K562 (cell line): ENCODE measurements at regions not wholly inside any gene's neighbourhood (a gene's known extent, or its start where the extent isn't known, plus 50 kb on each side); places are given as distances from the start of the nearest gene placed in this dataset.

Source experiments
- ATAC-seq: fragments of 200-7000 bp; cut with Tn5 transposase; 3 replicates; pipeline ENCODE4 v1.9.1; 2020; ENCODE audit warnings: moderate library complexity
- BruUV-seq: library from RNA; stranded (reverse); fragments of 400-500 nt; replicated peaks from 2 replicates; lab custom pipeline; 2021; lab: Mats Ljungman, UMichigan
- CTCF ChIA-PET: fragments of 300-600 bp; formaldehyde crosslinking; extraction: SDS; loops from one replicate; lab custom pipeline; 2021; ENCODE audit warnings: low intra/inter-chr PET ratio; lab: Yijun Ruan, JAX
- POLR2A ChIA-PET: fragments of 300-600, 350-650 bp; sonication (Branson Sonifier 250); formaldehyde crosslinking; extraction: SDS; loops from one replicate; lab custom pipeline; 2021; ENCODE audit warnings: antibody characterized with exemption, inconsistent platforms; lab: Yijun Ruan, JAX
- DNase-seq, 4 experiments: peaks; one replicate each; pipeline versions ENCODE4 v3.0.0 to v3.0.0-alpha.2; 2011 to 2018; ENCODE audit warnings: low spot score in 3 of 4, mixed read lengths in 3 of 4; ENCODE audit errors: extremely low read depth in 1 of 4
- FAIRE-seq: peaks from 2 replicates; lab custom pipeline; 2011; peaks lifted over from hg19 to GRCh38; lab: Jason Lieb, UNC
- H2AFZ ChIP-seq: 2 replicates; pipeline ENCODE4 v1.6.0; 2011; ENCODE audit warnings: low read depth, low read length, control low read depth, inconsistent platforms
- H3K27ac ChIP-seq: fragments of 200-600 bp; 3 replicates; pipeline ENCODE4 v1.8.0; 2011; ENCODE audit warnings: low read depth, mild to moderate bottlenecking, control low read depth, inconsistent platforms, low read length, moderate library complexity, mixed read lengths; ENCODE audit errors: extremely low read depth
- H3K27me3 ChIP-seq, 2 experiments: fragments of 300-600 bp in 1 of 2; 2 replicates in 1 of 2; 3 replicates in 1 of 2; pipeline versions ENCODE4 v1.6.0 to v1.8.0; 2011; ENCODE audit warnings: inconsistent platforms in 2 of 2, low read length in 2 of 2, mild to moderate bottlenecking in 1 of 2, mixed read lengths in 1 of 2, moderate library complexity in 1 of 2; ENCODE audit not compliant: control insufficient read depth in 2 of 2, insufficient read depth in 2 of 2
- H3K36me3 ChIP-seq: fragments of 300-600 bp; 3 replicates; pipeline ENCODE4 v1.8.0; 2011; ENCODE audit warnings: mild to moderate bottlenecking, low read length, inconsistent platforms; ENCODE audit not compliant: control insufficient read depth, insufficient read depth
- H3K4me1 ChIP-seq, 2 experiments: fragments of 200-600 bp in 1 of 2; replicated peaks in 1 of 2; 2 replicates in 1 of 2; 3 replicates in 1 of 2; pipeline versions ENCODE4 v1.5.1 to v1.8.0; 2011; ENCODE audit warnings: inconsistent platforms in 2 of 2, low read length in 2 of 2, mild to moderate bottlenecking in 1 of 2, mixed read lengths in 1 of 2, moderate library complexity in 1 of 2; ENCODE audit not compliant: control insufficient read depth in 2 of 2, insufficient read depth in 2 of 2
- H3K4me2 ChIP-seq: 2 replicates; pipeline ENCODE4 v1.6.1; 2011; ENCODE audit warnings: low read length, control low read depth, inconsistent platforms, mixed read lengths; ENCODE audit not compliant: insufficient read depth
- H3K4me3 ChIP-seq: fragments of 200-600 bp; sonication (generic), shearing (Covaris generic); 2 replicates; pipeline ENCODE4 v1.5.1; 2016; ENCODE audit warnings: control low read depth, inconsistent platforms
- H3K79me2 ChIP-seq: fragments of 200-600 bp; 3 replicates; pipeline ENCODE4 v1.8.0; 2011; ENCODE audit warnings: low read length, inconsistent platforms; ENCODE audit not compliant: control insufficient read depth, insufficient read depth
- H3K9ac ChIP-seq, 2 experiments: 2 replicates each; pipeline versions ENCODE4 v1.6.0 to v1.6.1; 2011; ENCODE audit warnings: low read depth in 2 of 2, low read length in 2 of 2, control low read depth in 1 of 2, inconsistent platforms in 1 of 2, mild to moderate bottlenecking in 1 of 2, mixed read lengths in 1 of 2; ENCODE audit not compliant: insufficient read depth in 1 of 2
- H3K9me1 ChIP-seq: one replicate; pipeline ENCODE4 v1.6.0; 2011; ENCODE audit warnings: inconsistent platforms, mild to moderate bottlenecking, low read length, moderate library complexity; ENCODE audit not compliant: control insufficient read depth, insufficient read depth
- H3K9me3 ChIP-seq: replicated peaks from 2 replicates; pipeline ENCODE4 v1.5.1; 2011; ENCODE audit warnings: low read depth, low read length, inconsistent platforms; ENCODE audit not compliant: control insufficient read depth, insufficient read depth
- H4K20me1 ChIP-seq: replicated peaks from 2 replicates; pipeline ENCODE4 v1.6.1; 2011; ENCODE audit warnings: low read length, inconsistent platforms, mixed read lengths; ENCODE audit not compliant: control insufficient read depth, insufficient read depth
- AFF1 ChIP-seq, 2 experiments: fragments of 450-650 bp; IDR thresholded peaks; 2 replicates each; pipeline ENCODE4 v1.6.1; 2018; ENCODE audit warnings: mild to moderate bottlenecking in 2 of 2, low read depth in 1 of 2; ENCODE audit not compliant: partially characterized antibody in 2 of 2
- CBFA2T2 ChIP-seq: fragments of 450-650 bp; conservative IDR thresholded peaks from 2 replicates; pipeline ENCODE4 v1.6.1; 2017; ENCODE audit warnings: mild to moderate bottlenecking
- GATAD2A ChIP-seq: fragments of 450-650 bp; IDR thresholded peaks from 2 replicates; pipeline ENCODE4 v1.6.1; 2017
- POU5F1 ChIP-seq: fragments of 150-350 bp; IDR thresholded peaks from 2 replicates; pipeline ENCODE4 v1.6.1; 2014; ENCODE audit warnings: borderline replicate concordance, low read length, low read depth, mild to moderate bottlenecking; ENCODE audit not compliant: partially characterized antibody
- RAD51 ChIP-seq: fragments of 450-650 bp; IDR thresholded peaks from 2 replicates; pipeline ENCODE4 v1.7.1; 2016; ENCODE audit warnings: low read depth, mild to moderate bottlenecking, borderline replicate concordance
- STAT5B ChIP-seq: fragments of 250-450 bp; sonication (Bioruptor Pico); IDR thresholded peaks from 2 replicates; pipeline ENCODE4 v1.8.0; 2021; ENCODE audit warnings: mild to moderate bottlenecking, inconsistent platforms
- TFE3 ChIP-seq: fragments of 450-650 bp; formaldehyde crosslinking; IDR thresholded peaks from 2 replicates; pipeline ENCODE4 v1.4.0; 2020; ENCODE audit warnings: mild to moderate bottlenecking, mixed read lengths
- WGBS: fragments of 100-300 bp; shearing (Covaris generic); methylation state at CpG from one replicate; pipeline ENCODE4 v1.1.6; 2016; ENCODE audit warnings: low coverage, mixed read lengths; ENCODE audit not compliant: insufficient coverage; ENCODE audit errors: missing lambda C conversion rate; 5-methylcytosine and 5-hydroxymethylcytosine counted together
- in situ Hi-C: fragments of 300-500 bp; cut with MboI; formaldehyde crosslinking; loops from 4 replicates; pipeline ENCODE4 v1.15.0; 2018; ENCODE audit warnings: inconsistent platforms, mixed read lengths
- intact Hi-C: fragments of 100-400 bp; cut with micrococcal nuclease; formaldehyde crosslinking; loops from 2 replicates; pipeline ENCODE4 v1.14.2; 2022
- TF ChIP-seq, protein P1 (sequence below): fragments of 450-650 bp; IDR thresholded peaks from 2 replicates; pipeline ENCODE4 v1.6.1; 2018; ENCODE audit not compliant: partially characterized antibody

GRCh38 chr16:6012716-6013115 lies 915.1 kb upstream of the EEF2KMT start:
- no peaks in the 10 kb centered on the region for H4K20me1 ChIP-seq
- intact Hi-C loops, result loop anchor here (10.0 kb wide), 1 partner anchor 632 kb away; no protein-coding TSS in a partner anchor
- ChIA-PET POLR2A (no interaction called here), CTCF (no interaction called here)
- H3K9me1 ChIP-seq, result no peaks in the 10 kb centered on the region
- H3K27me3 ChIP-seq, result no peaks in the 10 kb centered on the region
- no peaks in the 10 kb centered on the region for H3K36me3 ChIP-seq
- H3K9ac ChIP-seq, result no peak overlapping the region
- TF ChIP-seq TFE3 (CRISPR knock-in tag) (peak; percentile 88), RAD51 (peak; percentile 40; the same call in 1 of the 2 replicates), POU5F1 (no peak), AFF1 (IDR thresholded peaks at IDR 0.05; ENCODE audit: low read depth in 1 of 2, partially characterized antibody in 2 of 2) (no peak), STAT5B (CRISPR knock-in tag) (no peak), CBFA2T2 (0 out of 2 replicates have a peak, but pooled peaks have one; percentile 5), GATAD2A (no peak)
- TF ChIP-seq, protein P1, sequence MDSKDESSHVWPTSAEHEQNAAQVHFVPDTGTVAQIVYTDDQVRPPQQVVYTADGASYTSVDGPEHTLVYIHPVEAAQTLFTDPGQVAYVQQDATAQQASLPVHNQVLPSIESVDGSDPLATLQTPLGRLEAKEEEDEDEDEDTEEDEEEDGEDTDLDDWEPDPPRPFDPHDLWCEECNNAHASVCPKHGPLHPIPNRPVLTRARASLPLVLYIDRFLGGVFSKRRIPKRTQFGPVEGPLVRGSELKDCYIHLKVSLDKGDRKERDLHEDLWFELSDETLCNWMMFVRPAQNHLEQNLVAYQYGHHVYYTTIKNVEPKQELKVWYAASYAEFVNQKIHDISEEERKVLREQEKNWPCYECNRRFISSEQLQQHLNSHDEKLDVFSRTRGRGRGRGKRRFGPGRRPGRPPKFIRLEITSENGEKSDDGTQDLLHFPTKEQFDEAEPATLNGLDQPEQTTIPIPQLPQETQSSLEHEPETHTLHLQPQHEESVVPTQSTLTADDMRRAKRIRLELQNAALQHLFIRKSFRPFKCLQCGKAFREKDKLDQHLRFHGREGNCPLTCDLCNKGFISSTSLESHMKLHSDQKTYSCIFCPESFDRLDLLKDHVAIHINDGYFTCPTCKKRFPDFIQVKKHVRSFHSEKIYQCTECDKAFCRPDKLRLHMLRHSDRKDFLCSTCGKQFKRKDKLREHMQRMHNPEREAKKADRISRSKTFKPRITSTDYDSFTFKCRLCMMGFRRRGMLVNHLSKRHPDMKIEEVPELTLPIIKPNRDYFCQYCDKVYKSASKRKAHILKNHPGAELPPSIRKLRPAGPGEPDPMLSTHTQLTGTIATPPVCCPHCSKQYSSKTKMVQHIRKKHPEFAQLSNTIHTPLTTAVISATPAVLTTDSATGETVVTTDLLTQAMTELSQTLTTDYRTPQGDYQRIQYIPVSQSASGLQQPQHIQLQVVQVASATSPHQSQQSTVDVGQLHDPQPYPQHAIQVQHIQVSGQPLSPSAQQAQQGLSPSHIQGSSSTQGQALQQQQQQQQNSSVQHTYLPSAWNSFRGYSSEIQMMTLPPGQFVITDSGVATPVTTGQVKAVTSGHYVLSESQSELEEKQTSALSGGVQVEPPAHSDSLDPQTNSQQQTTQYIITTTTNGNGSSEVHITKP, result no peak
- BruUV-seq, result no TSS peak
- H3K9me3 ChIP-seq, result no peaks in the 10 kb centered on the region
- no peak for FAIRE-seq
- no peak for ATAC-seq
- H3K4me3 ChIP-seq, result no peak overlapping the region
- no peaks in the 10 kb centered on the region for H3K4me1 ChIP-seq
- in situ Hi-C loops, result no loop called here
- H3K27ac ChIP-seq, result no peak overlapping the region
- no peak overlapping the region for H2AFZ ChIP-seq
- H3K4me2 ChIP-seq, result no peak overlapping the region
- 0% methylated on average over 1 of the region's 1 CpG for WGBS
- H3K79me2 ChIP-seq, result no peaks in the 10 kb centered on the region
- no peak for DNase-seq
